Hepatocyte (in vitro differentiated cells): ENCODE measurements at regions not wholly inside any gene's neighbourhood (a gene's known extent, or its start where the extent isn't known, plus 50 kb on each side); places are given as distances from the start of the nearest gene placed in this dataset.

Source experiments
- DNase-seq: peaks from one replicate; pipeline ENCODE4 v3.0.0-alpha.2; 2016; ENCODE audit warnings: low spot score
- H2AFZ ChIP-seq: fragments of 200-600 bp; sonication (generic); 2 replicates; pipeline ENCODE4 v1.6.0; 2016; ENCODE audit warnings: antibody characterized with exemption, mild to moderate bottlenecking
- H3K27ac ChIP-seq: fragments of 200-600 bp; sonication (generic); 2 replicates; pipeline ENCODE4 v1.5.1; 2016; ENCODE audit warnings: mild to moderate bottlenecking
- H3K27me3 ChIP-seq: fragments of 200-600 bp; sonication (generic); 2 replicates; pipeline ENCODE4 v1.6.1; 2016
- H3K36me3 ChIP-seq: fragments of 200-600 bp; sonication (generic); replicated peaks from 2 replicates; pipeline ENCODE4 v1.5.1; 2016; ENCODE audit warnings: low read depth; ENCODE audit not compliant: insufficient read depth
- H3K4me1 ChIP-seq: fragments of 200-600 bp; sonication (generic); 2 replicates; pipeline ENCODE4 v1.5.1; 2016; ENCODE audit warnings: mild to moderate bottlenecking, moderate library complexity; ENCODE audit not compliant: insufficient read depth
- H3K4me2 ChIP-seq: fragments of 200-600 bp; sonication (generic); 2 replicates; pipeline ENCODE4 v1.6.0; 2016
- H3K4me3 ChIP-seq: fragments of 200-600 bp; sonication (generic); 2 replicates; pipeline ENCODE4 v1.5.1; 2016; ENCODE audit warnings: mild to moderate bottlenecking
- H3K79me2 ChIP-seq: fragments of 200-600 bp; sonication (generic); 2 replicates; pipeline ENCODE4 v1.6.0; 2017; ENCODE audit warnings: mild to moderate bottlenecking
- H3K9me2 ChIP-seq: fragments of 200-600 bp; sonication (generic); replicated peaks from 2 replicates; pipeline ENCODE4 v1.6.0; 2017; ENCODE audit warnings: mild to moderate bottlenecking; ENCODE audit not compliant: insufficient read depth
- H3K9me3 ChIP-seq: fragments of 200-600 bp; sonication (generic); 2 replicates; pipeline ENCODE4 v1.5.1; 2016; ENCODE audit warnings: low read depth, mild to moderate bottlenecking
- H4K20me1 ChIP-seq: fragments of 200-600 bp; sonication (generic); 2 replicates; pipeline ENCODE4 v1.6.0; 2016; ENCODE audit warnings: mild to moderate bottlenecking; ENCODE audit not compliant: insufficient read depth, poor library complexity, severe bottlenecking
- CTCF ChIP-seq: fragments of 200-600 bp; sonication (generic); IDR thresholded peaks from 2 replicates; pipeline ENCODE4 v1.5.1; 2016; ENCODE audit warnings: antibody characterized with exemption, mild to moderate bottlenecking; ENCODE audit not compliant: poor library complexity
- EZH2 ChIP-seq: fragments of 200-600 bp; sonication (generic); IDR thresholded peaks from 2 replicates; pipeline ENCODE4 v1.6.1; 2016; ENCODE audit warnings: antibody characterized with exemption, mild to moderate bottlenecking, borderline replicate concordance
- EZH2phosphoT487 ChIP-seq: fragments of 200-600 bp; sonication (generic); IDR thresholded peaks from one replicate; pipeline ENCODE4 v1.6.1; 2018; ENCODE audit warnings: antibody characterized with exemption, mild to moderate bottlenecking, low read depth, moderate library complexity; ENCODE audit not compliant: unreplicated experiment, severe bottlenecking
- WGBS: methylation state at CpG from one replicate; pipeline ENCODE4 v1.1.6; 2016; ENCODE audit warnings: low lambda C conversion rate; ENCODE audit errors: missing lambda C conversion rate; 5-methylcytosine and 5-hydroxymethylcytosine counted together

GRCh38 chr14:22715890-22716289 lies 50.6 kb upstream of the OXA1L start:
- no peaks in the 10 kb centered on the region for H3K4me1 ChIP-seq

More at GRCh38 chr14:22715890-22716289, 50.6 kb upstream of the OXA1L start:
- Histone ChIP-seq H3K27me3 (no peaks in the 10 kb centered on the region), H3K27ac (no peak overlapping the region), H4K20me1 (no peaks in the 10 kb centered on the region), H3K4me3 (no peak overlapping the region), H3K9me2 (no peaks in the 10 kb centered on the region), H3K4me2 (no peak overlapping the region), H3K79me2 (no peaks in the 10 kb centered on the region), H3K9me3 (no peaks in the 10 kb centered on the region), H3K36me3 (no peaks in the 10 kb centered on the region), H2AFZ (no peak overlapping the region)
- TF ChIP-seq EZH2phosphoT487 (no peak), EZH2 (no peak), CTCF (no peak)
- 86% methylated on average over 1 of the region's 1 CpG for WGBS
- DNase-seq, result no peak
